Lower leg skin (tissue), 3 donors: ENCODE measurements at regions not wholly inside any gene's neighbourhood (a gene's known extent, or its start where the extent isn't known, plus 50 kb on each side); places are given as distances from the start of the nearest gene placed in this dataset.

ENCODE experiments used
- POLR2A ChIP-seq, 2 donors: fragments of 450-650 bp; IDR thresholded peaks; one replicate each; pipeline ENCODE4 v1.6.1; 2016 to 2017; ENCODE audit warnings: antibody characterized with exemption in 2 of 2, mild to moderate bottlenecking in 1 of 2, moderate library complexity in 1 of 2
- TF ChIP-seq, protein P1 (sequence below), 3 donors: fragments of 450-650 bp; IDR thresholded peaks; one replicate each; pipeline ENCODE4 v1.5.1; 2016; ENCODE audit warnings: antibody characterized with exemption in 3 of 3, mild to moderate bottlenecking in 3 of 3, moderate library complexity in 2 of 3

DNA sequence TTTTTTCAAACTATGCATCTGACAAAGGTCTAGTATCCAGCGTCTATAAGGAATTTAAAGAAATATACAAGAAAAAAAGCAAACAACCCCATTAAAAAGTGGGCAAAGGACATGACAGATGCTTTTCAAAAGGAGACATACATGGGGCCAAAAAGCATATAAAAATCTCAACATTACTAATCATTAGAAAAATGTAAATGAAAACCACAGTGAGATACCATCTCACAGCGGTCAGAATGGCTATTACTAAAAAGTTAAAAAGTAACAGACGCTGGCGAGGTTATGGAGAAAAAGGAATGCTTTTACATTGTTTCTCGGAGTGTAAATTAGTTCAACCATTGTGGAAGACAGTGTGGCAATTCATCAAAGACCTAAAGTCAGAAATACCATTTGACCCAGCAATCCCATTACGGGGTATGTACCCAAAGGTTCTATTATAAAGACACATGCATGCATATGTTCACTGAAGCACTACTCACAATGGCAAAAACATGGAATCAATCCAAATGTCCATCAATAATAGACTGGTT is 643.1 kb upstream of the LRRTM1 start:
- TF ChIP-seq, protein P1, sequence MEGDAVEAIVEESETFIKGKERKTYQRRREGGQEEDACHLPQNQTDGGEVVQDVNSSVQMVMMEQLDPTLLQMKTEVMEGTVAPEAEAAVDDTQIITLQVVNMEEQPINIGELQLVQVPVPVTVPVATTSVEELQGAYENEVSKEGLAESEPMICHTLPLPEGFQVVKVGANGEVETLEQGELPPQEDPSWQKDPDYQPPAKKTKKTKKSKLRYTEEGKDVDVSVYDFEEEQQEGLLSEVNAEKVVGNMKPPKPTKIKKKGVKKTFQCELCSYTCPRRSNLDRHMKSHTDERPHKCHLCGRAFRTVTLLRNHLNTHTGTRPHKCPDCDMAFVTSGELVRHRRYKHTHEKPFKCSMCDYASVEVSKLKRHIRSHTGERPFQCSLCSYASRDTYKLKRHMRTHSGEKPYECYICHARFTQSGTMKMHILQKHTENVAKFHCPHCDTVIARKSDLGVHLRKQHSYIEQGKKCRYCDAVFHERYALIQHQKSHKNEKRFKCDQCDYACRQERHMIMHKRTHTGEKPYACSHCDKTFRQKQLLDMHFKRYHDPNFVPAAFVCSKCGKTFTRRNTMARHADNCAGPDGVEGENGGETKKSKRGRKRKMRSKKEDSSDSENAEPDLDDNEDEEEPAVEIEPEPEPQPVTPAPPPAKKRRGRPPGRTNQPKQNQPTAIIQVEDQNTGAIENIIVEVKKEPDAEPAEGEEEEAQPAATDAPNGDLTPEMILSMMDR (IDR thresholded peaks at IDR 0.05), result no peak
- no peak for TF ChIP-seq POLR2A (IDR thresholded peaks at IDR 0.05)
